ENCODE measurements at regions not wholly inside any gene's neighbourhood (a gene's known extent, or its start where the extent isn't known, plus 50 kb on each side); places are given as distances from the start of the nearest gene placed in this dataset.
A peak's percentile ranks its signal among the peaks of the same experiment; 100 is the strongest.

DNA sequence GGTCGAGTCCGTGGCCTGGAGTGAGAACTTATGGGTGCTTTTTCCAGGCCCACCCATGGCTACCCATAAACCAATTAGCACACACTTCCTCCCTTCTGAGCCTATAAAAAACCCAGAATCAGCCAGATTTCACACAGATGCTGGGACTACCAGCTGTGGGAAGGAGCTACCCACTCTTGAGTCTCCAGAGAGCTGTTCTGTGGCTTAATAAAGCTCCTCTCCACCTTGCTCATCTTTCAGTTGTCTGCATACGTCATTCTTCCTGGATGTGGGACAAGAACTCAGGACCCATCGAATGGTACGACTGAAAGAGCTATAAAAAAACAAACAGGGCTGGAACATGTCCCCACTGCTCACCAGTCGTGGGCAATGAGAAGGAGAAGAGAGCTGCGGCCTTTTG is 555.4 kb upstream of the CCDC54 start:
- WGBS: 97% methylated on average over 7 of the region's 7 CpGs

DNA sequence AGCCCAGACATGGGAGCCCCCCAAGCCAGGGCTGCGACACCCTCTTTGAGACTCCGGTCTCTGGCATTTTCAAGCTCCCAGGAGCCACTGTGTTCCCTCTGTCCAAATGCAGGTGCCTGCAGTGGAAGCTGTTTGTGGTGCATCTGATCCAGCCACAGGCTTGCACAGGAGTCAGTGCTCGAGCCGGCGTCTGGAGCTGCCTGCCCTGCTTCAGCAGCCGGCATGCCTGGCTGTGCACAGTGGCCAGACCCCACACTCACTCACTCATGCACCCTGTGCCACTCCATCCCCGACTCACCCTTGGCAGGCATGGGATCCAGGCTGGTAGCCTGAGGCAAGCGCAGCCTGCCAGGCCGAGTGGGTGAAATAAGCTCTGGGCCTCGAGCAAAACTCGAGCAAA is 555.0 kb upstream of the CCDC54 start:
- no peak overlapping the region for H3K27ac ChIP-seq (ENCODE audit: low read depth, low read length)
- WGBS: 98% methylated on average over 11 of the region's 11 CpGs
- H3K9me3 ChIP-seq (ENCODE audit: insufficient read depth, low read depth, low read length): no peaks in the 10 kb centered on the region
- H3K4me1 ChIP-seq (ENCODE audit: insufficient read depth, low read length): peaks cover 39% of the 10 kb centered on the region
- H3K4me3 ChIP-seq (ENCODE audit: low read length): no peak overlapping the region
- H3K27me3 ChIP-seq (ENCODE audit: insufficient read depth, low read length): no peaks in the 10 kb centered on the region
- no peaks in the 10 kb centered on the region for H3K36me3 ChIP-seq (ENCODE audit: insufficient read depth, low read length)
- H3K9ac ChIP-seq (ENCODE audit: low read depth, low read length): no peak overlapping the region

More for the DNA sequence above, 555.4 kb upstream of the CCDC54 start:
- Histone ChIP-seq H3K27ac (ENCODE audit: low read depth, low read length) (no peak overlapping the region), H3K9ac (ENCODE audit: low read depth, low read length) (no peak overlapping the region), H3K36me3 (ENCODE audit: insufficient read depth, low read length) (no peaks in the 10 kb centered on the region), H3K27me3 (ENCODE audit: insufficient read depth, low read length) (no peaks in the 10 kb centered on the region), H3K4me3 (ENCODE audit: low read length) (no peak overlapping the region), H3K9me3 (ENCODE audit: insufficient read depth, low read depth, low read length) (no peaks in the 10 kb centered on the region), H3K4me1 (ENCODE audit: insufficient read depth, low read length) (peaks cover 35% of the 10 kb centered on the region)

DNA sequence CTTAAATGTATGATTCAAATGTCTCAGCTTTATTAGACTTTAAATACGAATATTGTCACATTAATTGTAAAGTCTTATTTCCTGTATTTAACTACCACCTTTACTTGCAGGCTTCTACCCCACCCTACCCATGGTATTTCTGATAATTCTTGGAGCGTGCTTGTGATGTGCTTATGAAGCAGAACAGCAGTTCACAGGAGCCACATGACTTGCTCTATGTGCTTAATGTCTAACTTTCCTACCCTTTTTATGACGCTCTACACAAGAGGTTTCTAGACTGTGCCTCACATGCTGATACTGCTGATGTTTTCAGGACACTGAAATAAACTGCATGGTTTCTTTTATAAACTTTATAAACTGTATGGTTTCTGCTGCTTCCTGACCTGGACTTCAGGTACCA is 553.5 kb upstream of the CCDC54 start:
- no peaks in the 10 kb centered on the region for H3K27me3 ChIP-seq (ENCODE audit: insufficient read depth, low read length)
- WGBS: 98% methylated on average over 3 of the region's 3 CpGs
- H3K4me1 ChIP-seq (ENCODE audit: insufficient read depth, low read length): peaks cover 44% of the 10 kb centered on the region
- H3K27ac ChIP-seq (ENCODE audit: low read depth, low read length): no peak overlapping the region
- H3K4me3 ChIP-seq (ENCODE audit: low read length): no peak overlapping the region
- H3K9ac ChIP-seq (ENCODE audit: low read depth, low read length): no peak overlapping the region
- no peaks in the 10 kb centered on the region for H3K36me3 ChIP-seq (ENCODE audit: insufficient read depth, low read length)
- H3K9me3 ChIP-seq (ENCODE audit: insufficient read depth, low read depth, low read length): no peaks in the 10 kb centered on the region

DNA sequence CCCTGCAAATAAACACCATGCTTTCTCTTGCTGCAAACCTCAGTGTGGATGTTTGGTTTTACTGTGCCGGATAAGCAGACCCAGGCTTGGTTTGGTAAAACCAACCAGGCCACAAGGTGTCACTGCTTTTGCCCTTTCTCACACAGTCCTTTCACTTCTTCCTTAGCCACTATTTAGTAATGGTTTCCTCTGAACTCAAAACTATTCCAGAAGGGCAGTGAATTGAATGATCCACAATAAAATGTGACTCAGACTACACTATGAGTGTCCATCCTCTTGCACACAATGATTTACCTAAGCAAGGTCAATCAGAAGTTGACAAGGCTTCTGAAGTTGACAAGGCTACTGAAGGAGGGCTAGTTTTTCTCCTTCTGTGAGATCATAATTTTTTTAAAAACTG is 552.4 kb upstream of the CCDC54 start:
- H3K27me3 ChIP-seq (ENCODE audit: insufficient read depth, low read length): no peaks in the 10 kb centered on the region
- H3K4me3 ChIP-seq (ENCODE audit: low read length): no peak overlapping the region
- 76% methylated on average over 1 of the region's 1 CpG for WGBS
- no peaks in the 10 kb centered on the region for H3K36me3 ChIP-seq (ENCODE audit: insufficient read depth, low read length)
- H3K9me3 ChIP-seq (ENCODE audit: insufficient read depth, low read depth, low read length): no peaks in the 10 kb centered on the region
- H3K9ac ChIP-seq (ENCODE audit: low read depth, low read length): no peak overlapping the region
- peaks cover 55% of the 10 kb centered on the region for H3K4me1 ChIP-seq (ENCODE audit: insufficient read depth, low read length)
- no peak overlapping the region for H3K27ac ChIP-seq (ENCODE audit: low read depth, low read length)

DNA sequence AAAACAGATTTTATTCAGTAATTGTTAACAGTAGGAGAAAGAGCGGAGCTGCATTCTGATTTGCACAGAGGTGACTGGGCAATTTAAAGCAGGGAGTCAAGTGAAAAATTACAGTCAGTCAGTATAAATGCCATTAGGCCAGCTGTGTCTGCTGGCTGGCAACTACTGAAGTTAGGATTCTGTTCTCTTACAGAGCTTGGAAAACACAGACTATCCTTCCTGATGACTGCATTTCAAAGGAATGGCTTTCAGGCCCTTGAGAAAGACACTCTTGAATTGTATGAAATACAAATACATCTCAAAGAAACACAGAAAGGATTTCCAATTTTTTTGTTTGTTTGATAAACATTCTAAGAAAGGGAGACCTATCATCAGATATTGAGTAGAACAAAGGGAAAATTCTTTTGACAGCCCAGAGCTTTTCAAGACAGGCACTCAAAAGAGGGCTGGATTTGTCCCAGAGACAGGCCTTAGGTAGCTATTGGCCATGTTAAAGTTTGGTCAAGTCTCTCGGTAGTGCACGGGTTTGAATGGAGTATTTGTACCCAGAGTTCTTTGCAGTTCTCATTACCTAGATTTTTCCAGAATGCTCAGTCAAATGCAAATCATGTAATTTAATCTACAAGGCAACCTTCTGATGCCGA is 551.2 kb upstream of the CCDC54 start:
- H3K4me3 ChIP-seq (ENCODE audit: low read length): no peak overlapping the region
- H3K9ac ChIP-seq (ENCODE audit: low read depth, low read length): peak overlapping the region; percentile 8; the same call in 1 of the 2 replicates
- no peaks in the 10 kb centered on the region for H3K36me3 ChIP-seq (ENCODE audit: insufficient read depth, low read length)
- H3K27ac ChIP-seq (ENCODE audit: low read depth, low read length): peak overlapping the region; percentile 97
- H3K9me3 ChIP-seq (ENCODE audit: insufficient read depth, low read depth, low read length): no peaks in the 10 kb centered on the region
- 77% methylated on average over 4 of the region's 4 CpGs for WGBS
- peaks cover 66% of the 10 kb centered on the region for H3K4me1 ChIP-seq (ENCODE audit: insufficient read depth, low read length)
- H3K27me3 ChIP-seq (ENCODE audit: insufficient read depth, low read length): no peaks in the 10 kb centered on the region

DNA sequence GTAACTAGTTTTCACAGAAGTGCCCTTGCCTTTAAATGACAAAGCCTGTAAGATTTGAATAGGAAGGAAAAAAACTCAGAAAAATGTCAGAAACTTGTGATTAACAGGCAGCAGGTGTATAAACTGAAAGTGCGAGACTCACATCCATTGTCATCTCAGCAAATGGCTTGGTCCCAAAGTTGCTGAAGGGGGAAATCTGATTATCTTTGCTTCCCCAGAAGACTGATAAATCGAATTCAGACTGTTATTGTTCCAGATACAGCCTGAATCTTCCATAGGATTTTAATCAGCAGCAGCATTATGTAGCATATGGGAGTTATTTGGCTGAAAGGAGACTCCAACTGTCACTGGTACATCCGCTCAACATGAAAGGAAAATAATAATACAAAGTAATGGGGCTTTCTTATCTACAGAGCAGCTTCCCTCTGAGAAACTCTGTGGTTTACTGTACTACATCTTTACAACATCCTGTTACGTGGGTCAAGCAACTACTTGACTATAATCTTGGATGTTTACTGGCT is 550.4 kb upstream of the CCDC54 start:
- no peak overlapping the region for H3K9ac ChIP-seq (ENCODE audit: low read depth, low read length)
- H3K9me3 ChIP-seq (ENCODE audit: insufficient read depth, low read depth, low read length): peaks cover 4% of the 10 kb centered on the region
- no peak overlapping the region for H3K4me3 ChIP-seq (ENCODE audit: low read length)
- no peaks in the 10 kb centered on the region for H3K36me3 ChIP-seq (ENCODE audit: insufficient read depth, low read length)
- H3K4me1 ChIP-seq (ENCODE audit: insufficient read depth, low read length): peaks cover 70% of the 10 kb centered on the region
- peak overlapping the region; percentile 97 for H3K27ac ChIP-seq (ENCODE audit: low read depth, low read length)
- no peaks in the 10 kb centered on the region for H3K27me3 ChIP-seq (ENCODE audit: insufficient read depth, low read length)
- 88% methylated on average over 3 of the region's 4 CpGs for WGBS

DNA sequence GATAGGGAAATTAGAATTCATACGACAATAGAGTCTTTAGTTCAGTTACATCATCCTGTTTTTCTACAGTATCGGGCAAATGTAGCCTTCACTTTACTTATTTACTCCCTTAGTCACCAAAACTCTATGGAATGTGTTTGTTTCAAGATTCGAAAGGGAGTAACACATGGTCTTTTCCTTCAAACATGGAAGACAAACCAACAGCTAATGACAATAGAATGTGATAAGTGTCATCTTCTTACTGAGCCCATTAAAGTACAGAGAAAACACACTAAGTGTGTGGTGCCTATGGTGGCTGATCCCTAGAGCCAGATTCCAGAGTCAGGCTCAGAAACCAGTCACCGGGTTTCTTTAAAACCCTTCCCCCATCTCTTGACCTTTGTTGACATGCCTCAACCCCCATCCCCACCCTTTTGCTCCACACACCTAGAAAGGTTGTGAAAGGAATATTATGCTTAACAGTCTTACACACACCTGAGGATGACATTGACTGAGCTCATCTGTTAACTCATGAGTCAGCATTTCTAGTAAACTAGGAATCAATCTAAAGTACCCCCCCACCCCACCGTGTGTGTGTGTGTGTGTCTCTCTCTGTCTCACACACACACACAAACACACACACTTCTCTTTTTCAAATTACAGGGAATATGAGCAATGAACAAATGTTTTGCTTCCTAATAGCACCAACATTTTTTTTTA is 549.6 kb upstream of the CCDC54 start:
- Histone ChIP-seq H3K27me3 (ENCODE audit: insufficient read depth, low read length) (no peaks in the 10 kb centered on the region), H3K36me3 (ENCODE audit: insufficient read depth, low read length) (peaks cover 6% of the 10 kb centered on the region), H3K4me3 (ENCODE audit: low read length) (no peak overlapping the region), H3K27ac (ENCODE audit: low read depth, low read length) (peak overlapping the region; percentile 97), H3K9ac (ENCODE audit: low read depth, low read length) (no peak overlapping the region; the same call in 1 of the 2 replicates), H3K9me3 (ENCODE audit: insufficient read depth, low read depth, low read length) (peaks cover 12% of the 10 kb centered on the region), H3K4me1 (ENCODE audit: insufficient read depth, low read length) (peaks cover 70% of the 10 kb centered on the region)
- 83% methylated on average over 3 of the region's 5 CpGs for WGBS

DNA sequence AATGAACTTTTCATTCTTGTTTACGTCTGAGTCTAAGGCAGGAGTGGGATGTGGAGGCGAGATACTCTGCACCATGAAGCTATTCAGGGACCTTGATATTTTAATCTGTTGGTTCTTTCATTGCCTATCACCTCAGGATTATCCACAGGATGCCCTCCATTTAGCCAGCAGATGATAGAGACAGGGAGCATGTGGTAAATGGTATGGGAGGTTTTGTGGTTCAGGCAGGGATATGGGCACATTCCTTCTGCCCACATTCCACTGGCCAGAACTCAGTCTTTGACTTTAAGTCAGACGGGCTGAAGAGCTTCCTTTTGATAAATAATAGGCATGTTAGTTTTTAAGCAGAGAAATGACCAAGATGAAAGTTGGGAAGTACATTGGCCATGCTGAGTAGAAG is 548.0 kb upstream of the CCDC54 start:
- H3K9me3 ChIP-seq (ENCODE audit: insufficient read depth, low read depth, low read length): peaks cover 27% of the 10 kb centered on the region
- peak overlapping the region; percentile 24 for H3K9ac ChIP-seq (ENCODE audit: low read depth, low read length)
- H3K4me3 ChIP-seq (ENCODE audit: low read length): no peak overlapping the region
- H3K36me3 ChIP-seq (ENCODE audit: insufficient read depth, low read length): peaks cover 14% of the 10 kb centered on the region
- peak overlapping the region; percentile 97 for H3K27ac ChIP-seq (ENCODE audit: low read depth, low read length)
- WGBS: 34% methylated on average over 3 of the region's 3 CpGs
- H3K27me3 ChIP-seq (ENCODE audit: insufficient read depth, low read length): no peaks in the 10 kb centered on the region
- peaks cover 70% of the 10 kb centered on the region for H3K4me1 ChIP-seq (ENCODE audit: insufficient read depth, low read length)

DNA sequence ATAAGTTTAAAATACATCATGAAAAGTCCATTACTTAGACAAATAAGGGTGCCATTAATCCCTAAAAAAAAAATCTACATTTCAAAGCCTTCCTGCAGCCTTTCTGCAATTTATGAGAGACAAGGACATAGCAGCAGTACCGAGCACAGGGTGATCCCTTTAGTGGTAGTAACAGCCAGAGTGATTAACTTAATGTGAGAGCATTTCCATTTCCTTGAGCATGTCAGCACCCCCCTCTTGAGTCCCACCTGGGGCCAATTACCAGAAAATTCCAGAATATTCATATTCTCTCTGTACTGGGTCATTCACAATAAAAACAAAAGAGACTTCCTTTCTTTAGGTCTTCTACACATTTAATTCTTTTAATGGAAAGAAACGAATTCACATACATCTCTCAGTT is 546.9 kb upstream of the CCDC54 start:
- Histone ChIP-seq H3K9me3 (ENCODE audit: insufficient read depth, low read depth, low read length) (peaks cover 30% of the 10 kb centered on the region), H3K9ac (ENCODE audit: low read depth, low read length) (peak overlapping the region; percentile 24), H3K27me3 (ENCODE audit: insufficient read depth, low read length) (no peaks in the 10 kb centered on the region), H3K36me3 (ENCODE audit: insufficient read depth, low read length) (peaks cover 14% of the 10 kb centered on the region), H3K27ac (ENCODE audit: low read depth, low read length) (peak overlapping the region; percentile 97), H3K4me3 (ENCODE audit: low read length) (no peak overlapping the region), H3K4me1 (ENCODE audit: insufficient read depth, low read length) (peaks cover 61% of the 10 kb centered on the region)
- WGBS: 10% methylated on average over 2 of the region's 2 CpGs

DNA sequence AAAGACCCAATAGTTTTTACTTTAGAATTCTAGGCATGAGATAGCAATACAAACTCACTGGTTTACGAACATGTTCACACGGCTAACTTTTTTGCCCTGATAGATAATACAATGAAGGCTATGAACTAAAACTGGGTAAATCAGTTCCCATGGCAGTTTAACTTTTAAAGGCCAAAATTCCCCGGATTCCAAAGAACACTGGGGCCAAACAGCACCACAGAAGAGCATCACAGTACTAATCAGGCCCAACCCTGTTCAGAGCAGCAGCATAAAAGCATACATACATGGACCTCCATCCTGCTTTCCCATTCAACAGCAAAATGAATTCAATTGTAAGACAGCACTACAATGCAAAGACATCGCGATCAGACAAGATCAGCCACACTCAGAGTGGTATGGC is 540.3 kb upstream of the CCDC54 start:
- Histone ChIP-seq H3K27ac (ENCODE audit: low read depth, low read length) (no peak overlapping the region), H3K36me3 (ENCODE audit: insufficient read depth, low read length) (peaks cover 14% of the 10 kb centered on the region), H3K9me3 (ENCODE audit: insufficient read depth, low read depth, low read length) (peaks cover 25% of the 10 kb centered on the region), H3K4me1 (ENCODE audit: insufficient read depth, low read length) (peaks cover 3% of the 10 kb centered on the region; the same call in 1 of the 2 replicates), H3K27me3 (ENCODE audit: insufficient read depth, low read length) (no peaks in the 10 kb centered on the region), H3K9ac (ENCODE audit: low read depth, low read length) (no peak overlapping the region), H3K4me3 (ENCODE audit: low read length) (no peak overlapping the region)
- WGBS: 93% methylated on average over 5 of the region's 5 CpGs

DNA sequence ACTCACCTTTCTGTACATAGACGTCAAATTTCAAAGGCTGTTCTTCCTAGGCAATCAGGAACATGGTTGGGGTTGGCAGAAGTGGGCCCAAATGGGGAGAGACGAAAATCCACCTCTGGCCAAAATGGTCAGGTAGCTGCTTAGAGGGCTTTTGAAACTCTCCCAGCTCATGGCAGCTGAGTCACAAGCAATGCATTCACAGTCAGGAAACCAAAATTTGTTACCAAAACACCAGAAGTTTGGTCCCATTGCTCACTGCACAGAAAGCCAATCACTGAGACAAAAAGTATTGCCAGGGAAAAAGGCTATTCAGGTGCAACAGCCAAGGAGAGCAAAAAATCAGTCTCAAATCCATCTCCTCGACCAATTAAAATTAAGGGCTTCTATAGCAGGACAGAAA is 539.6 kb upstream of the CCDC54 start:
- Histone ChIP-seq H3K4me3 (ENCODE audit: low read length) (no peak overlapping the region), H3K9ac (ENCODE audit: low read depth, low read length) (no peak overlapping the region), H3K27ac (ENCODE audit: low read depth, low read length) (no peak overlapping the region), H3K9me3 (ENCODE audit: insufficient read depth, low read depth, low read length) (peaks cover 18% of the 10 kb centered on the region), H3K36me3 (ENCODE audit: insufficient read depth, low read length) (peaks cover 8% of the 10 kb centered on the region), H3K27me3 (ENCODE audit: insufficient read depth, low read length) (no peaks in the 10 kb centered on the region), H3K4me1 (ENCODE audit: insufficient read depth, low read length) (peaks cover 10% of the 10 kb centered on the region)
- 91% methylated on average over 3 of the region's 3 CpGs for WGBS

Measured in HUES64 (cell line).